ENCODE measurements at regions not wholly inside any gene's neighbourhood (a gene's known extent, or its start where the extent isn't known, plus 50 kb on each side); places are given as distances from the start of the nearest gene placed in this dataset.

DNA sequence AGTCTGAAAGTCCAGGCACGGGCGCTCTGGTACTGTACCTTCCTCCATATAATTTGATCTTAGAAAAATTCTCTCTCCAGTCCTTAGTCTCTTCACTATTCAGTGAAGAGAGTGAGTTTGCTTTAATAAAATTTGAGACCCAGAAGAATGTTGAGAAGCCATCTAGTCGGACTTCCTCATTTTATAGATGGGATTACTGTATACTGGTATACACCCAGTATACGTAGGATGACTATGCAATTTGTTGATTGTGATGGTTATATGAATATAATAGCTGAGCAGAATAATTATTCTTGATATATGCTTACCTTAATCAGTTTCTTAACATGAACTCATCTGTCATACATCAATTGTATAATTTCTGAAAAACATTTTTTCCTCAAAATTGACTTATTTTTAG, 328.0 kb upstream of the B3GALT2 start:
- Histone ChIP-seq H3K27ac (no peak overlapping the region), H3K27me3 (no peaks in the 10 kb centered on the region), H3K9me3 (no peaks in the 10 kb centered on the region), H3K4me1 (no peaks in the 10 kb centered on the region), H3K36me3 (no peaks in the 10 kb centered on the region), H3K4me3 (no peak overlapping the region)
- TF ChIP-seq, protein P1, sequence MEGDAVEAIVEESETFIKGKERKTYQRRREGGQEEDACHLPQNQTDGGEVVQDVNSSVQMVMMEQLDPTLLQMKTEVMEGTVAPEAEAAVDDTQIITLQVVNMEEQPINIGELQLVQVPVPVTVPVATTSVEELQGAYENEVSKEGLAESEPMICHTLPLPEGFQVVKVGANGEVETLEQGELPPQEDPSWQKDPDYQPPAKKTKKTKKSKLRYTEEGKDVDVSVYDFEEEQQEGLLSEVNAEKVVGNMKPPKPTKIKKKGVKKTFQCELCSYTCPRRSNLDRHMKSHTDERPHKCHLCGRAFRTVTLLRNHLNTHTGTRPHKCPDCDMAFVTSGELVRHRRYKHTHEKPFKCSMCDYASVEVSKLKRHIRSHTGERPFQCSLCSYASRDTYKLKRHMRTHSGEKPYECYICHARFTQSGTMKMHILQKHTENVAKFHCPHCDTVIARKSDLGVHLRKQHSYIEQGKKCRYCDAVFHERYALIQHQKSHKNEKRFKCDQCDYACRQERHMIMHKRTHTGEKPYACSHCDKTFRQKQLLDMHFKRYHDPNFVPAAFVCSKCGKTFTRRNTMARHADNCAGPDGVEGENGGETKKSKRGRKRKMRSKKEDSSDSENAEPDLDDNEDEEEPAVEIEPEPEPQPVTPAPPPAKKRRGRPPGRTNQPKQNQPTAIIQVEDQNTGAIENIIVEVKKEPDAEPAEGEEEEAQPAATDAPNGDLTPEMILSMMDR (IDR thresholded peaks at IDR 0.05 in 4 of 5, conservative IDR thresholded peaks at IDR 0.05 in 1 of 5): no peak
- no peak for TF ChIP-seq POLR2A (IDR thresholded peaks at IDR 0.05)
- in situ Hi-C loops (cut with MboI; ENCODE audit: low sequenced_read_pairs in 4 of 4) (no loop called here), intact Hi-C loops (cut with DNase I; ENCODE audit: low total_unique reads) (no loop called here)
- ATAC-seq (no peak), DNase-seq (no peak)

DNA sequence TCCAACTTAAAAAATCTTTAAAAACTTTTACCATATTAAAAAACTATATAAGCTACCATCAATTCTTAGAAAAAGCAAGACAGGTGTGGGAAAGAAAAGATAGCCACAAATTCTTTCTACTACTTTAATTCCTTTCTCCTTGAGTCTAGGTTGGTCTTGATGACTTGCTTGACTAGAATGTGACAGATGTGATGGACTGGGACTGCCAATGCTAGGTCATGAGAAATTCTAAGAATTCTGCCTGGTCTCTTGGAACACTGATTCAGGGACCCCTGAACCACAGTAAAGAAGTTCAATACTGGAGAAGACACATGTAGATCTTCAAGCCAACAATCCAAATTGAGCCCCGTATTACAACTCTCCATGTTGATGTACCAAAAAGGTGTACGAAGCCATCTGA, 326.6 kb upstream of the B3GALT2 start:
- ATAC-seq: no peak
- Histone ChIP-seq H3K4me3 (no peak overlapping the region), H3K9me3 (no peaks in the 10 kb centered on the region), H3K27me3 (no peaks in the 10 kb centered on the region), H3K36me3 (no peaks in the 10 kb centered on the region), H3K4me1 (no peaks in the 10 kb centered on the region), H3K27ac (no peak overlapping the region)
- no peak for TF ChIP-seq POLR2A (IDR thresholded peaks at IDR 0.05)
- TF ChIP-seq, protein P1 (IDR thresholded peaks at IDR 0.05 in 4 of 5, conservative IDR thresholded peaks at IDR 0.05 in 1 of 5): no peak
- in situ Hi-C loops (cut with MboI; ENCODE audit: low sequenced_read_pairs in 4 of 4): no loop called here
- intact Hi-C loops (cut with DNase I; ENCODE audit: low total_unique reads): no loop called here
- no peak for DNase-seq

DNA sequence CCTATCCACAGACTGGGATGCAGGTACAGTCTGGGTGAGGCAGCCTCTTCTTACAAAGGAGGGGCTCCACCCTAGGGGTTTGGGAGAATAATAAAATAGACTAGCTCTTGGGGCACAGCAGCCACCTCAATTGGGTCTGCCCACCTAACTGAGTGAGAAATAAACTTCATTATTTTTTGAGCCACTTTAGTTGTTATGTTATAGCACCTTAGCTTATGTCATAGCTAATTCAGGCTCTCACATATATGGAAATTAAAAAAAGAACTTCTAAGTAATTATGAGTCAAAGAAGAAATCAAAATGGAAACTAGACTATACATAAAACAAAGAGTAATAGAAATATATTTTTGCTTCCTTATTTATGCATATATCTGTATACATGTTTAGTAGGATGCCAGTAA, 318.5 kb upstream of the B3GALT2 start:
- Histone ChIP-seq H3K4me3 (no peak overlapping the region), H3K27me3 (no peaks in the 10 kb centered on the region), H3K36me3 (no peaks in the 10 kb centered on the region), H3K9me3 (no peaks in the 10 kb centered on the region), H3K4me1 (no peaks in the 10 kb centered on the region), H3K27ac (no peak overlapping the region)
- ATAC-seq: no peak
- in situ Hi-C loops (cut with MboI; ENCODE audit: low sequenced_read_pairs in 4 of 4): no loop called here
- no peak for DNase-seq
- TF ChIP-seq, protein P1 (IDR thresholded peaks at IDR 0.05 in 4 of 5, conservative IDR thresholded peaks at IDR 0.05 in 1 of 5): no peak
- no peak for TF ChIP-seq POLR2A (IDR thresholded peaks at IDR 0.05)
- intact Hi-C loops (cut with DNase I; ENCODE audit: low total_unique reads): no loop called here

DNA sequence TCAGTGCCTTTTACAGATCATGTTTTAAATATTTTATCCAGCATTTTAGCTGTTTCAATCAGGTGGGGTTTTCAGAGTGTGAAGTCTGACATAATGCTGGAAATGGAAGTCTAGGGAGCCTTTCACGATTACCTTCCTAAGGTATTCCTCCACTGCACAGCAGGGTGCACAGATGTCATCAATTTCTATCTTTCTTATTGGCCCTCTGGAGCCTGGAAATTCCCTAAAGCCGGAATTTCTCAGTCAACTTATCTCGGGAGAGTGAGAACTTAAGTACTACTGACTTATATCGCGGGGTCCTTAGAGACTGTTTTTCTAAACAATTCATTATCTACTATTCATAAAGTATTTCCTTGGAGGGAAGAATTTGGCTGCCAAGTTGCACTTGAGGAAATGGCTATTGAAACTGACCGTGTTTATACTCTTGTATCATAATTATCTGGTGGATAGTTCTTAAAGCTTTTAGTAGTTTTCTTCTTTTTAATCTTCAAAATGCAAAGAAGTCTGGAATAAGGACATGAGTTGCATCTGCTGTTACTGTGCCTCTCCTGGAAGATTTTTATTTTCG, 311.8 kb upstream of the B3GALT2 start:
- TF ChIP-seq, protein P1 (IDR thresholded peaks at IDR 0.05 in 4 of 5, conservative IDR thresholded peaks at IDR 0.05 in 1 of 5): no peak
- no peak for TF ChIP-seq POLR2A (IDR thresholded peaks at IDR 0.05)

DNA sequence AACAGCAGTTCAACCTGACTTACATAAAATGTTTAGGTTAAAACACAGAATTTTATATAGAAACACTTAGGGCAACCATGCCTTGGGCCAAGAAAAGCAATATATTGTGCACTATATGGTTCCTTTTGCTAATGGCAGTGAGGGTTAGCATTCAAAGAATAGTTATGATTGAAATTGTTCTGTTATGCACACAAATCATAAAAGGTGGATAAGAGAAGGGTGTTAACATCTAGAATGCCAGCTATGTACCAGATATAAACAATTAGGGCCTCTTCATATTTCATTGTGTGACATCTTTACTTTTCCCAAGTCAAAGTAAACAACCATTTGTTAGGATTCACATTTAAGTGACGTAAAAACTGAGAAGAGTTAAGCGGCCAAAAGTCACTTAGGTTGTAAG, 308.0 kb upstream of the B3GALT2 start:
- H3K4me3 ChIP-seq: no peak overlapping the region
- intact Hi-C loops (cut with DNase I; ENCODE audit: low total_unique reads): no loop called here

More for the DNA sequence above, 311.8 kb upstream of the B3GALT2 start:
- Histone ChIP-seq H3K4me3 (no peak overlapping the region), H3K27me3 (no peaks in the 10 kb centered on the region), H3K9me3 (no peaks in the 10 kb centered on the region), H3K36me3 (no peaks in the 10 kb centered on the region), H3K4me1 (no peaks in the 10 kb centered on the region), H3K27ac (no peak overlapping the region)
- intact Hi-C loops (cut with DNase I; ENCODE audit: low total_unique reads): no loop called here
- ATAC-seq: no peak
- no peak for DNase-seq
- in situ Hi-C loops (cut with MboI; ENCODE audit: low sequenced_read_pairs in 4 of 4): no loop called here

More for the DNA sequence above, 308.0 kb upstream of the B3GALT2 start:
- ATAC-seq: no peak
- DNase-seq: no peak
- no peak for TF ChIP-seq POLR2A (IDR thresholded peaks at IDR 0.05)
- TF ChIP-seq, protein P1 (IDR thresholded peaks at IDR 0.05 in 4 of 5, conservative IDR thresholded peaks at IDR 0.05 in 1 of 5): no peak
- Histone ChIP-seq H3K4me1 (no peaks in the 10 kb centered on the region), H3K36me3 (no peaks in the 10 kb centered on the region), H3K9me3 (no peaks in the 10 kb centered on the region), H3K27me3 (no peaks in the 10 kb centered on the region), H3K27ac (no peak overlapping the region)
- in situ Hi-C loops (cut with MboI; ENCODE audit: low sequenced_read_pairs in 4 of 4): no loop called here
